B cell (primary cell): ENCODE measurements at regions not wholly inside any gene's neighbourhood (a gene's known extent, or its start where the extent isn't known, plus 50 kb on each side); places are given as distances from the start of the nearest gene placed in this dataset.

ENCODE experiments used
- EZH2 ChIP-seq: IDR thresholded peaks from 2 replicates; pipeline ENCODE4 v1.6.1; 2012; ENCODE audit warnings: borderline replicate concordance, low read depth, mild to moderate bottlenecking, moderate library complexity, low read length; ENCODE audit not compliant: insufficient read depth, poor library complexity, severe bottlenecking
- TF ChIP-seq, protein P1 (sequence below): fragments of 200-600 bp; IDR thresholded peaks from one replicate; pipeline ENCODE4 v1.8.0; 2022; ENCODE audit warnings: antibody characterized with exemption, mild to moderate bottlenecking

DNA sequence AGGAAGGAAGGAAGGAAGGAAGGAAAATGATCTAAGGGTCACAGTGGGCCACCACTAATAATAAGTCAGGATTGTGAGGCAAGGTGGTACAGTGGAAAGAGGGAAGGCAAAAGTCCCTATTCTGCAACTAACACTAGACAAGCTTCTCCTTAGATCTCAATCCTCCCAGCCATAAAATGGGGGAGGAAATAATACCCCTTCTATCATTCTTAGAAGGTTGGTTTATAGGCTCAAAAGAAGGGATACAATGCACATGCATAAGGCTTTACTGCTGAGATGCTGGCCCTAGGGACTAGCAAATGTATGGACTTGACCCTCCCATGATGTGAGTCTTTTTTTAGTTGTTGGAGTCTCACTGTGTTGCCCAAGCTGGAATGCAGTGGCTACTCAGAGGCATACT, 167.7 kb upstream of the ZNF507 start:
- TF ChIP-seq, protein P1, sequence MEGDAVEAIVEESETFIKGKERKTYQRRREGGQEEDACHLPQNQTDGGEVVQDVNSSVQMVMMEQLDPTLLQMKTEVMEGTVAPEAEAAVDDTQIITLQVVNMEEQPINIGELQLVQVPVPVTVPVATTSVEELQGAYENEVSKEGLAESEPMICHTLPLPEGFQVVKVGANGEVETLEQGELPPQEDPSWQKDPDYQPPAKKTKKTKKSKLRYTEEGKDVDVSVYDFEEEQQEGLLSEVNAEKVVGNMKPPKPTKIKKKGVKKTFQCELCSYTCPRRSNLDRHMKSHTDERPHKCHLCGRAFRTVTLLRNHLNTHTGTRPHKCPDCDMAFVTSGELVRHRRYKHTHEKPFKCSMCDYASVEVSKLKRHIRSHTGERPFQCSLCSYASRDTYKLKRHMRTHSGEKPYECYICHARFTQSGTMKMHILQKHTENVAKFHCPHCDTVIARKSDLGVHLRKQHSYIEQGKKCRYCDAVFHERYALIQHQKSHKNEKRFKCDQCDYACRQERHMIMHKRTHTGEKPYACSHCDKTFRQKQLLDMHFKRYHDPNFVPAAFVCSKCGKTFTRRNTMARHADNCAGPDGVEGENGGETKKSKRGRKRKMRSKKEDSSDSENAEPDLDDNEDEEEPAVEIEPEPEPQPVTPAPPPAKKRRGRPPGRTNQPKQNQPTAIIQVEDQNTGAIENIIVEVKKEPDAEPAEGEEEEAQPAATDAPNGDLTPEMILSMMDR: no peak
- no peak for TF ChIP-seq EZH2
